Neuronal stem cell (in vitro differentiated cells): ENCODE measurements at regions not wholly inside any gene's neighbourhood (a gene's known extent, or its start where the extent isn't known, plus 50 kb on each side); places are given as distances from the start of the nearest gene placed in this dataset.
"Not testable (repeated sequence)": the region's sequence is repeated elsewhere in the genome, so short reads cannot be mapped to it uniquely, and the experiment has no call there.

Experiments used
- DNase-seq: peaks from one replicate; pipeline ENCODE4 v3.0.0-alpha.2; 2013; ENCODE audit warnings: low spot score
- H2AFZ ChIP-seq: one replicate; pipeline ENCODE4 v1.6.1; 2013; ENCODE audit warnings: mild to moderate bottlenecking, low read length, inconsistent platforms
- H2AK5ac ChIP-seq: 2 replicates; pipeline ENCODE4 v1.6.1; 2013; ENCODE audit warnings: low read depth, mild to moderate bottlenecking, inconsistent platforms, low read length, moderate library complexity, mixed read lengths
- H2BK120ac ChIP-seq: 2 replicates; pipeline ENCODE4 v1.6.1; 2013; ENCODE audit warnings: low read depth, mild to moderate bottlenecking, inconsistent platforms, low read length, moderate library complexity, mixed read lengths
- H2BK12ac ChIP-seq: one replicate; pipeline ENCODE4 v1.6.1; 2013; ENCODE audit warnings: low read length, inconsistent platforms
- H2BK15ac ChIP-seq: 2 replicates; pipeline ENCODE4 v1.6.1; 2013; ENCODE audit warnings: mild to moderate bottlenecking, low read length, inconsistent platforms, mixed read lengths
- H2BK5ac ChIP-seq: one replicate; pipeline ENCODE4 v1.6.1; 2013; ENCODE audit warnings: inconsistent platforms, mild to moderate bottlenecking, low read length, moderate library complexity
- H3K14ac ChIP-seq: one replicate; pipeline ENCODE4 v1.6.1; 2013; ENCODE audit warnings: low read length, inconsistent platforms
- H3K18ac ChIP-seq: 2 replicates; pipeline ENCODE4 v1.6.1; 2013; ENCODE audit warnings: low read length, inconsistent platforms
- H3K23ac ChIP-seq: 2 replicates; pipeline ENCODE4 v1.6.1; 2013; ENCODE audit warnings: low read depth, mild to moderate bottlenecking, mixed read lengths, low read length, inconsistent platforms; ENCODE audit not compliant: poor library complexity
- H3K27ac ChIP-seq: replicated peaks from 3 replicates; pipeline ENCODE4 v1.5.1; 2013; ENCODE audit warnings: low read length, inconsistent platforms
- H3K27me3 ChIP-seq, 3 experiments: 2 replicates each; pipeline ENCODE4 v1.6.1; 2013; ENCODE audit warnings: low read length in 3 of 3, mild to moderate bottlenecking in 2 of 3, inconsistent platforms in 1 of 3, low read depth in 1 of 3, mixed read lengths in 1 of 3, moderate library complexity in 1 of 3; ENCODE audit not compliant: control insufficient read depth in 3 of 3, insufficient read depth in 3 of 3
- H3K36me3 ChIP-seq, 2 donors: replicated peaks in 1 of 2; 2 replicates each; pipeline ENCODE4 v1.6.1; 2013; ENCODE audit warnings: low read length in 2 of 2; ENCODE audit not compliant: control insufficient read depth in 2 of 2, insufficient read depth in 2 of 2
- H3K4ac ChIP-seq: 2 replicates; pipeline ENCODE4 v1.6.1; 2013; ENCODE audit warnings: inconsistent platforms, mild to moderate bottlenecking, low read length, moderate library complexity
- H3K4me1 ChIP-seq, 2 donors: 1 replicate in 1 of 2; 2 replicates in 1 of 2; pipeline ENCODE4 v1.6.1; 2013; ENCODE audit warnings: low read length in 2 of 2, low read depth in 1 of 2; ENCODE audit not compliant: control insufficient read depth in 2 of 2, insufficient read depth in 1 of 2
- H3K4me2 ChIP-seq: one replicate; pipeline ENCODE4 v1.6.1; 2013; ENCODE audit warnings: mild to moderate bottlenecking, low read length, inconsistent platforms; ENCODE audit not compliant: insufficient read depth, poor library complexity, severe bottlenecking
- H3K4me3 ChIP-seq, 2 donors: 2 replicates each; pipeline ENCODE4 v1.5.1; 2013; ENCODE audit warnings: low read length in 2 of 2, mild to moderate bottlenecking in 2 of 2, inconsistent platforms in 1 of 2, moderate library complexity in 1 of 2
- H3K79me1 ChIP-seq: one replicate; pipeline ENCODE4 v1.6.1; 2013; ENCODE audit warnings: low read depth, mild to moderate bottlenecking, inconsistent platforms, low read length, moderate library complexity
- H3K9ac ChIP-seq: one replicate; pipeline ENCODE4 v1.6.1; 2013; ENCODE audit warnings: mild to moderate bottlenecking, low read depth, low read length, inconsistent platforms; ENCODE audit not compliant: poor library complexity
- H3K9me3 ChIP-seq, 2 donors: replicated peaks in 1 of 2; 2 replicates each; pipeline versions ENCODE3 to v1.6.1; 2013; ENCODE audit warnings: low read length in 2 of 2, mild to moderate bottlenecking in 2 of 2, inconsistent platforms in 1 of 2, low read depth in 1 of 2, mixed read lengths in 1 of 2, moderate library complexity in 1 of 2; ENCODE audit not compliant: control insufficient read depth in 2 of 2, insufficient read depth in 1 of 2
- H4K8ac ChIP-seq: one replicate; pipeline ENCODE4 v1.6.1; 2013; ENCODE audit warnings: low read depth, mild to moderate bottlenecking, inconsistent platforms, low read length, moderate library complexity
- H4K91ac ChIP-seq: one replicate; pipeline ENCODE4 v1.6.1; 2013; ENCODE audit warnings: low read length, low read depth, mild to moderate bottlenecking, inconsistent platforms; ENCODE audit not compliant: poor library complexity
- WGBS, 2 donors: extraction: QIAGEN DNeasy Blood & Tissue Kit; methylation state at CpG; one replicate each; pipeline ENCODE4 v1.1.7; 2013; ENCODE audit warnings: missing lambda C conversion rate in 2 of 2, mixed read lengths in 1 of 2; ENCODE audit not compliant: insufficient read length in 2 of 2, insufficient replicate concordance in 1 of 2; ENCODE audit errors: extremely low coverage in 2 of 2; 5-methylcytosine and 5-hydroxymethylcytosine counted together

- no peaks in the 10 kb centered on the region for H3K9me3 ChIP-seq
- H3K27ac ChIP-seq, result no peak overlapping the region
- no peak overlapping the region for H2BK120ac ChIP-seq
- H3K14ac ChIP-seq, result no peak overlapping the region
- H2BK5ac ChIP-seq, result no peak overlapping the region
- H3K4me2 ChIP-seq, result no peak overlapping the region
- no peak overlapping the region for H2BK12ac ChIP-seq
- no CpG with 5 or more reads among the region's 1 CpG for WGBS, 2 donors
- H3K36me3 ChIP-seq, result no peaks in the 10 kb centered on the region
- no peaks in the 10 kb centered on the region for H3K79me1 ChIP-seq
- H3K4me1 ChIP-seq, result no peaks in the 10 kb centered on the region
- no peak overlapping the region for H2BK15ac ChIP-seq
- no peak overlapping the region for H2AK5ac ChIP-seq
- no peak overlapping the region for H3K9ac ChIP-seq
- no peak overlapping the region for H3K23ac ChIP-seq
- H2AFZ ChIP-seq, result no peak overlapping the region
- no peak overlapping the region for H4K91ac ChIP-seq
- no peak for DNase-seq
- no peak overlapping the region for H4K8ac ChIP-seq
- H3K4ac ChIP-seq, result no peak overlapping the region
- no peaks in the 10 kb centered on the region for H3K27me3 ChIP-seq
- H3K18ac ChIP-seq, result no peak overlapping the region
- H3K4me3 ChIP-seq, result no peak overlapping the region
Observed at GRCh38 chr17:54347495-54347894, 524.8 kb downstream of the KIF2B start.

GRCh38 chr17:54348234-54348633, 525.5 kb downstream of the KIF2B start:
- H2BK5ac ChIP-seq, result no peak overlapping the region
- H3K4me1 ChIP-seq, result no peaks in the 10 kb centered on the region
- no peaks in the 10 kb centered on the region for H3K9me3 ChIP-seq
- no peaks in the 10 kb centered on the region for H3K36me3 ChIP-seq
- no peak overlapping the region for H2AK5ac ChIP-seq
- H3K4ac ChIP-seq, result no peak overlapping the region
- H3K4me3 ChIP-seq, result no peak overlapping the region
- no peak overlapping the region for H4K8ac ChIP-seq
- H3K27me3 ChIP-seq, result no peaks in the 10 kb centered on the region
- H2AFZ ChIP-seq, result no peak overlapping the region
- no peak overlapping the region for H3K4me2 ChIP-seq
- H3K23ac ChIP-seq, result no peak overlapping the region
- no peak overlapping the region for H2BK15ac ChIP-seq
- no peak overlapping the region for H3K9ac ChIP-seq
- H2BK12ac ChIP-seq, result no peak overlapping the region
- no peaks in the 10 kb centered on the region for H3K79me1 ChIP-seq
- H4K91ac ChIP-seq, result no peak overlapping the region
- no peak overlapping the region for H3K14ac ChIP-seq
- H2BK120ac ChIP-seq, result no peak overlapping the region
- H3K27ac ChIP-seq, result no peak overlapping the region
- H3K18ac ChIP-seq, result no peak overlapping the region
- no peak for DNase-seq

- Histone ChIP-seq H3K4me2 (no peak overlapping the region), H3K36me3 (no peaks in the 10 kb centered on the region), H3K9ac (no peak overlapping the region), H3K4me3 (no peak overlapping the region), H3K14ac (no peak overlapping the region), H2AFZ (no peak overlapping the region), H3K79me1 (no peaks in the 10 kb centered on the region), H3K27ac (no peak overlapping the region), H3K4ac (no peak overlapping the region), H2BK12ac (no peak overlapping the region), H2BK120ac (no peak overlapping the region), H2BK15ac (no peak overlapping the region), H3K23ac (no peak overlapping the region), H4K91ac (no peak overlapping the region), H4K8ac (no peak overlapping the region), H2BK5ac (no peak overlapping the region), H3K27me3 (no peaks in the 10 kb centered on the region), H2AK5ac (no peak overlapping the region), H3K18ac (no peak overlapping the region), H3K4me1 (no peaks in the 10 kb centered on the region), H3K9me3 (no peaks in the 10 kb centered on the region)
- no peak for DNase-seq
- WGBS, 2 donors, result no CpG with 5 or more reads among the region's 11 CpGs
Observed at GRCh38 chr17:54353789-54354525, 531.2 kb downstream of the KIF2B start.

GRCh38 chr17:54361073-54361472, 538.3 kb downstream of the KIF2B start:
- H3K27ac ChIP-seq, H3K23ac ChIP-seq, H3K9ac ChIP-seq, DNase-seq, H3K4me3 ChIP-seq, H2BK12ac ChIP-seq, H2AK5ac ChIP-seq, H3K9me3 ChIP-seq, H3K4me1 ChIP-seq, H3K79me1 ChIP-seq, H3K27me3 ChIP-seq, H3K4ac ChIP-seq, H3K4me2 ChIP-seq, H4K8ac ChIP-seq, H2AFZ ChIP-seq, H3K14ac ChIP-seq, H3K36me3 ChIP-seq, H4K91ac ChIP-seq, H3K18ac ChIP-seq, H2BK5ac ChIP-seq, H2BK15ac ChIP-seq, H2BK120ac ChIP-seq: not testable (repeated sequence)
- WGBS, 2 donors, result no CpG with 5 or more reads among the region's 4 CpGs
